ENCODE measurements at regions not wholly inside any gene's neighbourhood (a gene's known extent, or its start where the extent isn't known, plus 50 kb on each side); places are given as distances from the start of the nearest gene placed in this dataset.

DNA sequence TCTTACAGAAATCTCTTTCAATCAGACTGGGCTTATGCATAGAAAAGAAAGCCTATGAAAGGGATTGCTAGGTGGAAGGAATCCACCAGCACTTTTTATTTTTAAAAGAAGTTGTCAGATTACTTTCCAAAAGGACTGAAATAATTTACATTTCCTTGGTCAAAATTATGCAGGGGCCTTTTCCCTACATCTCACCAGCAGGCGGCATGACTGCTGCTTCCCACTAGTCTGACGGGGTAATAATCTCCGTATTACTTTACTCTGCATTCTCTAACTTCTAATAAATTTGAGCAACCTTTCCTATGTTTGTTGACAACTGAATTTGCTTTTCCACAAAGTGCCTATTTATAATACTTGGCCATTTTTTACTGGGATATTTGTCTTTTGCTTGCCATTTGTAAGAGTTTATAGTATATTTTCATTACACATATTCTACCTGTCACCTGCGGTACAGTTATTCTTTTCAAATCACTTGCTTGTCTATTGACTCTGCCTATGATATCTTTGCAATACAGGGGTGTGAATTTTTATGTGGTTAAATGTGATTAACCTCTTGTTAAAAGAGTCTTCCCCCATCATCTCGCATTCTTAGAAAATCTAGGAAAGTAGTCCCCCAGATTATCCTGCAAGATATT is 51.9 kb upstream of the USP47 start:
- H3K4me3 ChIP-seq (ENCODE audit: low read length): no peak overlapping the region
- DNase-seq (ENCODE audit: low read depth): peak; percentile 31
- TF ChIP-seq, protein P1, sequence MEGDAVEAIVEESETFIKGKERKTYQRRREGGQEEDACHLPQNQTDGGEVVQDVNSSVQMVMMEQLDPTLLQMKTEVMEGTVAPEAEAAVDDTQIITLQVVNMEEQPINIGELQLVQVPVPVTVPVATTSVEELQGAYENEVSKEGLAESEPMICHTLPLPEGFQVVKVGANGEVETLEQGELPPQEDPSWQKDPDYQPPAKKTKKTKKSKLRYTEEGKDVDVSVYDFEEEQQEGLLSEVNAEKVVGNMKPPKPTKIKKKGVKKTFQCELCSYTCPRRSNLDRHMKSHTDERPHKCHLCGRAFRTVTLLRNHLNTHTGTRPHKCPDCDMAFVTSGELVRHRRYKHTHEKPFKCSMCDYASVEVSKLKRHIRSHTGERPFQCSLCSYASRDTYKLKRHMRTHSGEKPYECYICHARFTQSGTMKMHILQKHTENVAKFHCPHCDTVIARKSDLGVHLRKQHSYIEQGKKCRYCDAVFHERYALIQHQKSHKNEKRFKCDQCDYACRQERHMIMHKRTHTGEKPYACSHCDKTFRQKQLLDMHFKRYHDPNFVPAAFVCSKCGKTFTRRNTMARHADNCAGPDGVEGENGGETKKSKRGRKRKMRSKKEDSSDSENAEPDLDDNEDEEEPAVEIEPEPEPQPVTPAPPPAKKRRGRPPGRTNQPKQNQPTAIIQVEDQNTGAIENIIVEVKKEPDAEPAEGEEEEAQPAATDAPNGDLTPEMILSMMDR (IDR thresholded peaks at IDR 0.05; ENCODE audit: insufficient read depth, low read depth, low read length, missing control alignments): peak; percentile 74

DNA sequence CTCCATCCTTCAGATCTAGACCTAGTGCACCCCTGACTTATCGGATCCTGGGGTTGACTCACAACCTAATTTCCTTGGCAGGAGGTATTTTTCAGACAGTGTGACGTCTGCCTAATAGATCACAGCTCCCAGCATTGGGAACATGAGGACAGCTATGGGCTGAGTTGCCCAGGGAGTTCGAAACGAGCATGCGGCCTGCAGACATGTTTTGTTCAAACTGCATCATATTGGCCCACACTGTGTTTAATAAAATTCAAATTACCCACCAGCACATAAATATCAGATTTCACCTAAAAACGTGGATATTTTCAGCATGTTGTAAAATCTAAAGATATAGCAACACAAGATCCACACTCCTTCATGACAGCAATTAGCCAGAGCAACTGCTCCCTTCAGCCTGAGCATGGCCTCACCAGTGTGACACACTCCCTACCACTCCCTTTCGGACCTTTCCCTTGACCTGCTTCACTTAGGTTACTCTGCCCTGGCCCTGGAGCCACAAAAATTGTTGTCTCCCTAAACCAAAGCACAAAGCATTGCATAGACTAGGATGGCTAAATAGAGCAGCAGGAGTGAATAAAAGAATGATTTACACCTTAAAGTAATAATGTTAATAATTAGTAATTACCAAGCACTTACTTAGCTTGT is 53.6 kb upstream of the USP47 start:
- DNase-seq (ENCODE audit: low read depth): no peak
- H3K4me3 ChIP-seq (ENCODE audit: low read length): no peak overlapping the region
- TF ChIP-seq, protein P1 (IDR thresholded peaks at IDR 0.05; ENCODE audit: insufficient read depth, low read depth, low read length, missing control alignments): no peak

DNA sequence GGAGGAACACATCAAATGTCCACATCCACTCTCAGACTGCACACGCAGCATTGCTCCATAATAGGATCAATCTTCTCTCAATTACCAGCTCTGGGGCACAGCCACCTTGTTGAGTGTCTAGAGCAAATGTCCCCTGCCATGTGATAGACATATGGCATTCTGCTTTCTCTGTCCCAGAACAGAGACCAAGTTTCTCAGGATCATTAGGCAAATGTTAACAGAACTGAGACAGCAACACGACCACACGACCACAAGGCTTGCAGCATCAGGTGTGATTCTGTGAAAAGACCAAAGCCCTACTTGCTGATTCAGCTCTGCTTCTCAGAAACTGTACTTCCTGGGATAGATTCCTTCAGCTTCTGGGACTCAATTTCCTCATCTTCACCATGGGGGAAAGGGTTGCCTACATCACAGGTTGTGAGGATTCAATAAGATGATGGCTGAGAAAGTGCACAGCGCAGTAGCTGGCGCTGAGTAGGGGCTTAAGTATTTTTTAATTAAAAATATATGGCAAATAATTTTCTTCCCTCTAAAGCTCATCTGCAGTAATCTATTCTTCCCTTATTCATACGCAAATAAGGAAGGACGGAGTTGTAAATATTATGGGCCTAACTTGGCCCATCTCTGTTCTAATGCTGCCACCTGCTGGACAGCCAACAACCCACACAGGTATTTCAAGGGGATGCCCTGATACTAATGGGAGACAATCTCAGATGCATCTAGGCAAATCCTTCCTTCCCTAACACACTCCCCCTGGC is 54.3 kb upstream of the USP47 start:
- no peak overlapping the region for H3K4me3 ChIP-seq (ENCODE audit: low read length)
- TF ChIP-seq, protein P1 (IDR thresholded peaks at IDR 0.05; ENCODE audit: insufficient read depth, low read depth, low read length, missing control alignments): peak; percentile 87
- peak; percentile 80 for DNase-seq (ENCODE audit: low read depth)

DNA sequence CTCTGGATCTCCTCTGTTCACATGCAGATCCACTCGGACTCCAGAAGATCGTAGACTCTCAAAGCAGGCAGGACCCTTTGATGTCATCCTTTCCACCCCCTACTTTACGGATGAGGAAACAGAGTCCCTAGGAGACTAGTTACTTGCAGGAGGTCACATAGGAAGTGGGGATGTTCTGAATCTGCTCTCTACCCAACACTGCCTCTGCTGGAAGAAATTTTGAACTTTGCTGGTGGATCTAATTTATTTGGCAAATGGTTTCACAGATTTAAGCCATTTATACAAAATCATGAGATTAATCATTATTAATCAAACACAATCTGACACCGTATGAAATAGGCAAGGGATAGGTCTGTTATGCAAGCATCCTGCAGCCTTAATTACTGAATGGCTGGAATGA is 55.0 kb upstream of the USP47 start:
- TF ChIP-seq, protein P1 (IDR thresholded peaks at IDR 0.05; ENCODE audit: insufficient read depth, low read depth, low read length, missing control alignments): peak; percentile 52
- peak; percentile 36 for DNase-seq (ENCODE audit: low read depth)
- no peak overlapping the region for H3K4me3 ChIP-seq (ENCODE audit: low read length)

DNA sequence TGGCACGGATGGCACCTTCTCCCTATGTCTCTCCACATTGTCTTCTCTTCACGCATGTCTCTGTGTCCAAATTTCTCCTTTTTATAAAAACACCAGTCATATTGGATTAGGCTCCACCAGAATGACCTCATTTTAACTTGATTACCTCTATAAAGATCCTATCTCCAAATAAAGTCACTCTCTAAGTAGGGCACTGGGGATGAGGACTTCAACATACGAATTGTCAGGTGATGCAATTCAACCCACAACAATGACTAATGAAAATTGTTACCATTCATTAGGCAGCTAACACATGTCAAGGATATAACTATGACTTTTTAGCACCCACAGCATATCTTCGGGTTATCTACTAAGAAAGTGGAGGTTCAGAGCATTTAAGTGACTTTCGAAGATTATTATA is 55.5 kb upstream of the USP47 start:
- TF ChIP-seq, protein P1 (IDR thresholded peaks at IDR 0.05; ENCODE audit: insufficient read depth, low read depth, low read length, missing control alignments): no peak
- DNase-seq (ENCODE audit: low read depth): peak; percentile 61
- no peak overlapping the region for H3K4me3 ChIP-seq (ENCODE audit: low read length)

DNA sequence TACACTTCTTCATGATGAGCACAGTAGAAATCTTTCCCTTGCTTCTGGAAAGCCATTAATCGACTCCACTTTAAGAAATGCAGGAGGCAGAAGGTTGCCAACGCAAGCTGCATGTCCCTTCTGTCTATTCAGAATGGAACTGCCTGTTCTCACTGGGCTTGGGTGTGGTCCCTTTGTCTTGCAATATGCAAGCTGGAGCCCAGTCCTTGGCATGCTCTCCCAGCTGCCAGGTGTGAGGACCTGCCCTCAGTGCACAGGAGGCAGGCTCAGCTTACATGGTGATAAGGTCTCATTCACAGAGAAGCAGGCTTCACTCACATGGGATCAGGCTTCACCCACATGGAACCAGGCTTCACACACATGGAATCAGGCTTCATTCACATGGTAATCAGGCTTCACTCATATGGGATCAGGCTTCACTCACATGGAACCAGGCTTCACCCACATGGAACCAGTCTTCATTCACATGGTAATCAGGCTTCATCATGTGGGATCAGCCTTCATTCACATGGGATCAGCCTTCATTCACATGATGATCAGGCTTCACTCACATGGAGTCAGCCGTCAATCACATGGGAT is 59.2 kb upstream of the USP47 start:
- TF ChIP-seq, protein P1 (IDR thresholded peaks at IDR 0.05; ENCODE audit: insufficient read depth, low read depth, low read length, missing control alignments): no peak
- peak; percentile 60 for DNase-seq (ENCODE audit: low read depth)
- no peak overlapping the region for H3K4me3 ChIP-seq (ENCODE audit: low read length)
